ENCODE measurements at regions not wholly inside any gene's neighbourhood (a gene's known extent, or its start where the extent isn't known, plus 50 kb on each side); places are given as distances from the start of the nearest gene placed in this dataset.
"Not testable (repeated sequence)": the region's sequence is repeated elsewhere in the genome, so short reads cannot be mapped to it uniquely, and the experiment has no call there.

DNA sequence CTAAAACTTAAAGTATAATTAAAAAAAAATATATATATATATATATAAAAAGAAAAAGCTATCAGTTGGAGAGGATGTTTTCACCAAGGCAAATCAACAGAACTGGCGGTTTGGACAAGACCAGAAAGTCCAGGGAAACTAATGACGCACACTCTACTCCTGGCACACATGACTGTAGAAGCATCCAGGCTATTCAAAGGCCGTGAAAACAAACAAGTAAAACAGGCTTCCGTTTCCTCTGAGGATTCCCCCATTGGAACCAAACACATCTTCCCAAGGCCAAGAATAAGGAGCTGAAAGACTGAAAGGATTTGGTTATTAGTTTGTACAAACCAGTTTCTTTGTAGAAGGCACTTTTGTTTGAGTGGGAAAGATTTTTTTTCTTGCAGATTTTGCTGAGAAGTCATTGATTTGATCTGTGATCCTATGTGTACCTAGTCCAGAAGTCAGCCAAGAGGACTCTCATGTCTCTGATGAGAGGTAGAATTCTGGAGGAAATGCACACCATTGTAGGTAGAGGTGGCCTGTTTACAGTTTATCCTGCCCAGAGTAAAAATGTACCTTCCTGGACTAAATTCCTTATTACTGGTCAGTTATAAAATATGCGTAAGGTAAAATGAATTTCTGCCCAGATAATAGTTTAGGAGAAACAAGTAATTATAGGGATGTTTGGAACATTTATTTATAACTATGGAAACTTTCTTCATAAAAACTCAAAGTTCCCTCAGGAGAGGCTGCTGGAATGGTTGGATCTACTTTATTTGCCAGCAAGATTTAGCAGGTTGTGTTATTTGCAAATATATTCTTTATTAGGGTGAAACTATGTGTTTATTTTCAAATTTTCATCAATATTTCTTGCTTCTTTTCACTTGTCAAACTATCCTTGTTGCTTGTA lies 66.5 kb downstream of the DMP1 start:
- no peak for DNase-seq

- DNase-seq, result no peak
Measured at GRCh38 chr4:87717276-87718031, 67.4 kb downstream of the DMP1 start.

DNA sequence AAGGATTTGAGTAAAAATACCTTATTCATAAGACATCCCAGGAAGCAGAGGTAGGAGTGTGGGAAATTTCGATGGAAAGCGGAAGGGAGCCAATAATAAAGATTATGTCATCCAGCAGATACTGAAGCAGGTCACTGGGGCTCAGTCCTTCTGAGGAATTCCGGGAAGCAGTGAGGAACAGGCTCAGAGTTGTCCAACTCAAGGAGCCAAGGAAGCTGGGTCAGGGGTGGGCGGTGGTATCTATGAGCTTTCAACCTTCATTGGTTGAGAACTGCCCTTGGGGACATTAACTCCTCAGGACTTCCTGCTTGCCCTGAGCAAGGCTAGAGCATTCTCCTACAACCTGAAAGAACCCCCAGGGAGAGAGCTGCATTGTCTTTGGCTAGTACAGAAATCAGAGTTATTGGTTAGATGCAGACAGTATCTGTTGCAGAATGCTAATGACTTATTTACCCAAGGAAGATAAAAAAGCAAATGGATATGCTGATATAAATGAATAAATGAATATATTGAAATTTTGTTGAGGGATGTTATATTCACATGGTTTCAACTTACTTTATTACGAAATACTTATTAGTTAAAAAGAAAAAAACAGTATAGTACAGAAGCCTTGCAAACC lies 68.2 kb downstream of the DMP1 start:
- no peak for DNase-seq

- no peak for DNase-seq
Measured at GRCh38 chr4:87720094-87720691, 70.1 kb downstream of the DMP1 start.

DNA sequence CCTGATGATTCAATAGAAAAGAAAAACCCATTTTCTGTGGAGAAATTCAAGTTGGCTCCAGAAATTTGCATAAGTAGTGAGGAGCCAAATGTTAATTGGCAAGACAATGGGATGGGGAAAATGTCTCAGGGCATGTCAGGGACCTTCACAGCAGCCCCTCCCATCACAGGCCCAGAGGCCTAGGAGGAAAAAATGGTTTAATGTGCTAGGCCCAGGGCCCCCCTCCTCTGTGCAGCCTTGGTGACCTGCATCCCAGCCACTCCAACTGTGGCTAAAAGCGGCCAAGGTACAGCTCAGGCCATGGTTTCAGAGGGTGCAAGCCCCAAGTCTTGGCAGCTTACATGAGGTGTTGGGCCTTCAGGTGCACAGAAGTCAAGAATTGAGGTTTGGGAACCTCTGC lies 74.1 kb upstream of the IBSP start:
- DNase-seq, result not testable (repeated sequence)

DNA sequence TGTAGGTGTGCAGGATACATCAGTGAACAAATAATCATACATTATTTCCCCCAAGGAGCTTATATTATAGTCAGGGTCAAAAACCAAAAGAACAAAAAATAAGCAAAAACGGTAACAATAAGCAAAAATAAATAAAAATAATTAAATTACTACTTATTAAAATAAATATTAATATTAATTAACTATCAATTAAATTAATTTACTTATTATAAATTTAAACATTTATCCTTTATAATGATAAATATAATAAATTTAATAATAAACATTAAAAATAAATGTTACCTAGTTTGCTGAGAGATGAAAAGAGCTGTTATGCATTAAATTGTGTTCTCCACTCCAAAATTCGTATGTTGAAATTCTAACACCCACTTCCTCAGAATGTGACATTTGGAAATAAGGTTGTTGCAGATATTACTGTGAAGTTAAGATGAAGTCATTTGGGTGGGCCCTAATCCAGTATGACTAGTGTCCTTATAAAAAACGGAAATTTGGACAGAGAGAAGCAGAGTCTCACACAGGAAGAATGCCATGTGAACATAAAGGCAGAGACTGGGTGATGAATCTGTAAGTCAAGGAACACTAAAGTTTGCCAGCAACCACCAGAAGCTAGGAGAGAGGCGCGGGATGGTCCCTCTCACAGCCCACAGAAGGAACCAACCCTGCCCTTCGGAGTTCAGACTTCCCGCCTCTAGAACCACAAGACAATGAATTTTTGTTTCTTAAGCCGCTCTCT lies 67.2 kb upstream of the IBSP start:
- no peak for DNase-seq

DNA sequence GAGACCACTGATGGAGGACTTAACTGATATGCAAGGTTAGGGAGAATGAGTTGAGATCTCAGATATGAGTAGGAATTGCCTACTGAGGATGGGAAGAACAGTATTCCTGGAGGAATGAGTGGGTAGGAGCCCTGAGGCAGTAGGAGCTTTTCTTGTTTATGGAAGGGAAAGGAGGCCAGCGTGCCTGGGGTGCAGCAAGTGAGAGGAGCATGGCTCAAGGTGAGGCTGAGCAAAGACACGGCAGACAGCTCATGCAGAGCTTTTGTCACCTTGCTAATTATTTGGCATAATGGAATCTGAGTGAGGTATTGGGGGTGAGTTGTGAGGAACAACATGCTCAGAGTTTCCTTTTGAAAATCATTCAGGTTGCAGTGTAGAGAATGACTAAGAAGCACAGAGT lies 65.3 kb upstream of the IBSP start:
- no peak for DNase-seq

- peak; percentile 73 for DNase-seq
Measured at GRCh38 chr4:87734936-87735335, 64.4 kb upstream of the IBSP start.

DNA sequence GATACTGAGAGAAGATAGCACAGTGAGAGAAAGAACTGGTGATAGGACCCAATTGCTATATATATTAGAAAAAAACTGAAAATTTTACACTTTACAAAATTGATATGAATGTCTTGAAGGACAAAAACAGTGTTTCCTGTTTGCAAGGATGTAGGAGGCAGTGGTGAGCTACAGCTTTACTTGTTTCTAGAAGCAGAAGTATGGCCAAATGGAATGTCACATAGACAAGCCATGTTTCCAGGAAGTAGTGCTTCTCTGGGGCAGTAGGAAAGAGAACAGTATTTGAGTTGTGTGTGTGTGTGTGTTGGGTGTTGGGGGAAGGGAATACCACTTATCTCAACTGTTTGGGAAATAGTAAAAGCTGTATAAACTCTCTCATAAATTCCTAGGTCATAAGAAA lies 60.9 kb upstream of the IBSP start:
- no peak for DNase-seq

- no peak for DNase-seq
Measured at GRCh38 chr4:87739494-87739893, 59.9 kb upstream of the IBSP start.

- DNase-seq, result no peak
Measured at GRCh38 chr4:87745064-87745807, 54.1 kb upstream of the IBSP start.

- DNase-seq, result no peak
Measured at GRCh38 chr4:87746001-87746400, 53.4 kb upstream of the IBSP start.

All from DMS53 (cell line).